Breast epithelium (tissue), 3 donors: ENCODE measurements at regions not wholly inside any gene's neighbourhood (a gene's known extent, or its start where the extent isn't known, plus 50 kb on each side); places are given as distances from the start of the nearest gene placed in this dataset.

Source experiments
- CTCF ChIP-seq, 3 donors: fragments of 450-650 bp; IDR thresholded peaks; one replicate each; pipeline ENCODE4 v1.5.1; 2016 to 2017; ENCODE audit warnings: antibody characterized with exemption in 3 of 3, mild to moderate bottlenecking in 3 of 3, moderate library complexity in 3 of 3
- POLR2A ChIP-seq: fragments of 450-650 bp; IDR thresholded peaks from one replicate; pipeline ENCODE4 v1.6.1; 2016; ENCODE audit warnings: antibody characterized with exemption, mild to moderate bottlenecking, moderate library complexity

GRCh38 chr6:109237077-109237985 is 142.0 kb downstream of the CEP57L1 start:
- TF ChIP-seq CTCF (IDR thresholded peaks at IDR 0.05) (no peak), POLR2A (no peak)
